22Rv1 (cell line): ENCODE measurements at regions not wholly inside any gene's neighbourhood (a gene's known extent, or its start where the extent isn't known, plus 50 kb on each side); places are given as distances from the start of the nearest gene placed in this dataset.
A peak's percentile ranks its signal among the peaks of the same experiment; 100 is the strongest.

Experiments
- CTCF ChIP-seq: fragments of 450-650 bp; IDR thresholded peaks from 2 replicates; pipeline ENCODE4 v1.5.1; 2017; ENCODE audit warnings: mild to moderate bottlenecking
- ZFX ChIP-seq: fragments of 450-650 bp; IDR thresholded peaks from 2 replicates; pipeline ENCODE4 v1.6.1; 2017; ENCODE audit warnings: antibody characterized with exemption, borderline replicate concordance

- TF ChIP-seq CTCF: 0 out of 2 replicates have a peak, but pooled peaks have one; percentile 5
- TF ChIP-seq ZFX: no peak
Measured at GRCh38 chr12:94783343-94783742, 133.0 kb upstream of the TMCC3 start.
